ENCODE measurements at regions not wholly inside any gene's neighbourhood (a gene's known extent, or its start where the extent isn't known, plus 50 kb on each side); places are given as distances from the start of the nearest gene placed in this dataset.

DNA sequence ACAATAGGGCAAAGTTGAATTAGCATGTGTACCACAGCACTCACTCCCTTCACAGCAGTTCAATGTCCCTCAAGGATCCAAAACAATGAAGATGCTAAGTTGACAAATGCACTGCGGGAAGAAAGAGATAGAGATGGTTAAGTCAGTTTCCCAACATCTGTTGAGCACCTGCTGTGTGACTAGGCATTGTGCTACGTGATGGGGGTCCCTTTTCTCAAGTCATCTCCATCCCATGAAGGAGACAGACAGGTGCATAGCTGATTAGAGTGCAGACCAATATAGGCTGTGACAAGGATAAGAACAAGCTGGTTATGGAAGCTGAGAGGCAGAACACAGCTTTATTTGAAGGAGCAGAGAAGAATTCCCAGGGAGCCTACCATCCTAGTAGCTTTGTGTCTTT is 114.2 kb downstream of the HAPSTR1 start:
- peaks cover 15% of the 10 kb centered on the region for H3K27me3 Mint-ChIP-seq
- H3K4me1 Mint-ChIP-seq = no peaks in the 10 kb centered on the region
- no peaks in the 10 kb centered on the region for H3K36me3 Mint-ChIP-seq (ENCODE audit: low read depth)
- no peak overlapping the region for H3K4me3 Mint-ChIP-seq
- no peak for DNase-seq
- ATAC-seq = no peak
- H3K9me3 Mint-ChIP-seq = no peaks in the 10 kb centered on the region
- H3K27ac Mint-ChIP-seq = no peak overlapping the region

DNA sequence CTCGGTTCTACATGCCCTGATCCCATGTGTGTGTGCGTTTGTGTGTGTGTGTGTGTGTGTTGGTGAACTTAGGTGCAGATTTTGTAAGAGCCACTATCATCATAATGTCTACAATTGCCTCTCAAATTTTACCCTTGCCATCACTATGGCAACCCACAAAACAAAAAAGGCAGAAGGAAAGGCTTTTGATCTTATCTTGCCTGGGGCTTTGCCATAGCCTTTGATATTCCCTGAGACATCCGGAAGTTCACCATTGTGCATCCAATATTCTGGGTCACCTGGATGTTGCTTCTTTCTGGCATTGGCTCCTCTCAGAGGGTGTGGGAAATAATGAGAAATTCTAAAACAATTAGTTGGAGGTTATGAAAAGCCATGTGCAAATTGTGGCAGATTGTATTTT is 114.7 kb downstream of the HAPSTR1 start:
- peaks cover 15% of the 10 kb centered on the region for H3K27me3 Mint-ChIP-seq
- DNase-seq (no peak), ATAC-seq (no peak)
- no peak overlapping the region for H3K27ac Mint-ChIP-seq
- H3K4me1 Mint-ChIP-seq = no peaks in the 10 kb centered on the region
- H3K9me3 Mint-ChIP-seq = no peaks in the 10 kb centered on the region
- no peak overlapping the region for H3K4me3 Mint-ChIP-seq
- no peaks in the 10 kb centered on the region for H3K36me3 Mint-ChIP-seq (ENCODE audit: low read depth)

DNA sequence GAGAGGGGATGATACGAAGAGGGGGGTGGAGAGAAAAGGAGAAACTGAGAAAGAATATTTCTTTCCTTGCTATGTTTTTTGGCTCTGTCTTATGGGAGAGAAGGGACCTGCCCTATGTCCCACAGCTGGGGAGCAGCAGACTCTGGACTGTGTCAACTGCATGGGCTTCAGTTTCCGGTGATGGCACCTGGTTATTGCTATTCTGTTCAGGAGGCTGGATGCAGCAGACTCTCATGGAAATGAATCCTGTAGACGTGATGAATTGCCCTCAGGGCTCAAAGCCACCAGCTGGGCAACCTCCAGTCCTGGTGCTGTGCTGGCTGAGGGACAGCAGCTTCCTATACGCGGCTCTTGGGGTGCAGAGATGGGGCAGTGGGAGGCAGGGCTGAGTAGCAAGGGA is 121.2 kb downstream of the HAPSTR1 start:
- ATAC-seq (no peak), DNase-seq (no peak)
- H3K4me3 Mint-ChIP-seq = no peak overlapping the region
- no peaks in the 10 kb centered on the region for H3K4me1 Mint-ChIP-seq
- no peaks in the 10 kb centered on the region for H3K9me3 Mint-ChIP-seq
- H3K27ac Mint-ChIP-seq = no peak overlapping the region
- H3K27me3 Mint-ChIP-seq = peaks cover 5% of the 10 kb centered on the region
- H3K36me3 Mint-ChIP-seq (ENCODE audit: low read depth) = no peaks in the 10 kb centered on the region

DNA sequence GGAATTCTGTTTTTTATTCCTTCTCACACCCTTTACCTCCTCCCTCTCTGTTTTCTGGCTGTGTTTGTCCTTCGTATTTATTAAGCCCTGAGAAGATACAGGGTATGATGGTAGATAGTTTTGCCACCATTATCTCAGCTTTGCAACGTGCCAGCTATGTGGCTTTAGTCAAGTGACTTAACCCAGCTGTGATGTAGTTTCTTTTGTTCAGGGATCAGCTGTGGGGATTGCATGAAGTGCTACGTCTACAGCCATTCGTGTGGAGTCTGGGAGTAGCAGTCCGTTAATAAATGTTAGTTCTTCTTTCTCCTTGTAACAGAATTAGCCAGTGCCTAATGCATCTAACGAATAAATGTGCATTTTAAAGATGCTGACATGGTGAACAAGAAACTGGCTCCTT is 128.4 kb downstream of the HAPSTR1 start:
- Mint-ChIP-seq H3K4me3 (no peak overlapping the region), H3K27ac (no peak overlapping the region), H3K27me3 (no peaks in the 10 kb centered on the region), H3K4me1 (no peaks in the 10 kb centered on the region), H3K9me3 (no peaks in the 10 kb centered on the region), H3K36me3 (ENCODE audit: low read depth) (no peaks in the 10 kb centered on the region)
- DNase-seq (no peak), ATAC-seq (no peak)

DNA sequence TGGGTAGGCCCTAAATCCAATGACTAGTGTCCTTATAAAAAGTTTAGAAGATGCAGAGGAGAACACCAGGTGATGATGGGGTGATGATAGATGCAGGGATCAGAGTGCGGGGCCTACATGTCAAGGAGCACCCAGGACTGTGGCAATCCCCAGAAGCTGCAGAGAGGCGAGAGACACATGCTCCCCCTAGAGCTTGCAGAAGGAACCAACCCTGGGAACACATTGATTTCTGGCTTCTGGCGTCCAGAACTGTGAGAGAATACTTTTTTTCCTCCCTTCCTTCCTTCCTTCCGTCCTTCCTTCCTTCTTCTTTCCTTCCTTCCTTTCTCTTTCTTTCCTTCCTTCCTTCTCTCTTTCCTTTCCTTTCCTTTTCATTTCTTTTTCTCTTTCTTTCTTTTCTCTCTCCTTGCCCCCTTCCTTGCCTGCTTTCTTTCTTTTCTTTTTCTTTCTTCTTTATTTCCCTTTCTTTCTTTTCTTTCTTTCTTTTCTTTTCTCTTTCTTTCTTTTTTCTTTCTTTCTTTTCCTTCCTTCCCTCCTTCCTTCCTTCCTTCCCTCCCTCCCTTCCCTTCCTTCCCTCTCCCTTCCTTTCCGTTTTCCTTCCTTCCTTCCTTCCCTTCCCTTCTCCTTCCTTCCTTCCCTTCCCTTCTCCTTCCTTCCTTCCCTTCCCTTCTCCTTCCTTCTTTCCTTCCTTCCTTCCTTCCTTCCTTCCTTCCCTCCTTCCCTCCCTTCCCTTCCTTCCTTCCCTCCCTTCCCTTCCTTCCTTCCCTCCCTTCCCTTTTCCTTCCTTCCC is 134.3 kb downstream of the HAPSTR1 start:
- Mint-ChIP-seq H3K27me3 (no peaks in the 10 kb centered on the region), H3K4me3 (no peak overlapping the region), H3K9me3 (no peaks in the 10 kb centered on the region), H3K36me3 (ENCODE audit: low read depth) (no peaks in the 10 kb centered on the region), H3K27ac (no peak overlapping the region), H3K4me1 (no peaks in the 10 kb centered on the region)
- DNase-seq (no peak), ATAC-seq (no peak)

DNA sequence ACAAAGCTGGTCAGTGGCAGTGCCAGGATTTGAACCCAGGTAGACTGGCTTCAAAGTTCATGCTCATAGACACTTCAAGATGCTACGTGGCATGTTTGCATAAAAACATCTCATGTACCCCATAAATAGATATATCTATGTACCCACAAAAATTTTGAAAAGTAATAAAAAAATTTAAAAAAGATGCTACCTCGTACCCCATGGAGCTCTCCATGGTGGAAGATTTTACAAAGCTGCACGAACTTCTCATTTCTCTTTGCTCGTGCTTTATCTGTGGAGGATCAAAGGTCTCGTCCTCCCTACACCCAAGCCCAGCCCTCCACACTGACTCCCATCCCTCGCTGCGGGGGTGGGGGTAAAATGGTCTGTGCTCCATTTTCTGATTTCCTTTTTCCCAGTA is 135.5 kb downstream of the HAPSTR1 start:
- ATAC-seq = no peak
- DNase-seq = no peak
- Mint-ChIP-seq H3K4me1 (no peaks in the 10 kb centered on the region), H3K4me3 (no peak overlapping the region), H3K36me3 (ENCODE audit: low read depth) (no peaks in the 10 kb centered on the region), H3K27ac (no peak overlapping the region), H3K27me3 (no peaks in the 10 kb centered on the region), H3K9me3 (no peaks in the 10 kb centered on the region)

DNA sequence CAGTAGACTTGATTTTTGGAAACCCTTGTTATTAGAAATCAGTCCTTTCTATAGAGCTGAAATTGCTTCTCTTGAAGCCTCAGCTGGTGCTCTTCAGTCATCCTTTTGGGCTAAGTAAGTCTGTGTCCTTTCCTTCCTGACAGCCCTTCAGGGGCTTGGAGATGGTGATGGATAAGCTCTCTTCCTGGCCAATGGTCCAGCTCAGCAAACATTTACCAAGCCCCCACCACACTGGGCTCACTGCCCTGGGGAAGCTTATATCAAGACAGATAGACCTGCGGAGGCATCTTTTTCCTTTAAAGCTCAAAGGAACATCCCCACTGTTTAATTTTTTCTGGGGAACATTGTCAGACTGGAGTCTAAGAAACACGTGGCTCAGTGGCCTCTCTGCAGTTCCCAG is 139.6 kb downstream of the HAPSTR1 start:
- no peaks in the 10 kb centered on the region for H3K9me3 Mint-ChIP-seq
- ATAC-seq (no peak), DNase-seq (no peak)
- peaks cover 2% of the 10 kb centered on the region for H3K27me3 Mint-ChIP-seq
- no peaks in the 10 kb centered on the region for H3K36me3 Mint-ChIP-seq (ENCODE audit: low read depth)
- H3K4me3 Mint-ChIP-seq = no peak overlapping the region
- no peaks in the 10 kb centered on the region for H3K4me1 Mint-ChIP-seq
- no peak overlapping the region for H3K27ac Mint-ChIP-seq

DNA sequence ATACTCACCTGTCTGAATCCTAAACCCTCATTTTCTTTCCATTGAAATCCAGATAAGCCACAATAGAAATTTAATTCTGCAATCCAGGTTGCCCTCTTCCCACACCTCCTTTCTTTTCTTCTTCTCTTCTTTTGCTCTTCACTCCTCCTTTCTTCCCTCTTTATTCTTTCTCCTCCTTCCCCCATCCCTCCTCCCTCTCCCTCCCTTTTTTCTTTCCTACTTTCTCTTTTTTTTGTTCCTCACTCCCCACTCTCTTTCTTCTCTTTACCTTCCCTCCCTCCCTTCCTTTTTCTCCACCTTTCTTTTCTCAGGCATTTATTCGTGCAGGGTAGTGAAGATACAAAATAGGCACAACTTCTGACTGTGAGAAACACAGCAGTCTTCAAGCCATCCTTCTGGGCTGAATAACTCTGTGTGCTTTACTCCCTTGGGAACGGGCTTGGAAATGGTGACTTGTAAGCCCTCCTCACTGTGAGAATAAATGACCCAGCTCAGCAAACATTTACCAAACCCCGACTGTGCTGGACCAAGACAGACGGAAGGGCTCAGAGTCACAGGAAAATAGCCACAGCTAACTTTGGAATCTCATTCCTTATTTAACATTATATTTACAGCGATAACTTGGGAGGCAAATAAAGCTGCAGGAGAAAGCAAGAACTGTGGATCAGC is 140.8 kb downstream of the HAPSTR1 start:
- H3K27me3 Mint-ChIP-seq = peaks cover 2% of the 10 kb centered on the region
- ATAC-seq (no peak), DNase-seq (no peak)
- no peaks in the 10 kb centered on the region for H3K36me3 Mint-ChIP-seq (ENCODE audit: low read depth)
- H3K4me3 Mint-ChIP-seq = no peak overlapping the region
- no peaks in the 10 kb centered on the region for H3K9me3 Mint-ChIP-seq
- no peak overlapping the region for H3K27ac Mint-ChIP-seq
- H3K4me1 Mint-ChIP-seq = no peaks in the 10 kb centered on the region

DNA sequence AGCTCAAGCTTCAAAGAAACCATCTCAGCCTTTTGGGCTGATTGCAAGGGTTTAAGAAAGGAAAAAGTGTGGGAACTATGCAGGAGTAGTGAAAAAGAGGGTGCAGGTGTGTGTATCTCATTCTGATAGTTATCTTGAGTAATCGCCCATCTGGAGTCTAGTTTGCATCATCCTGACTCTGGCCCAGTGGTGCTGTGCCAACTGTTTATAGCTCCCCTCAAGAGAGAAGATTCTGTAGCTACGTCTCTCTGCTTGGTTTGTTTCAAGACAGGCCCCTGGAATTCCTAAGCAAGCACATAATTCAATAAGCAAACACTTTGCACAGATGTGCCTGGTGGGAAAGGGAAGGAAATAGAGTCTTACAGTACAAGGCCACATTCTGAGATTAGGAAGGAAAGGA is 144.4 kb downstream of the HAPSTR1 start:
- no peak overlapping the region for H3K27ac Mint-ChIP-seq
- ATAC-seq = no peak
- H3K27me3 Mint-ChIP-seq = peaks cover 2% of the 10 kb centered on the region
- no peak for DNase-seq
- H3K4me3 Mint-ChIP-seq = no peak overlapping the region
- H3K9me3 Mint-ChIP-seq = peaks cover 4% of the 10 kb centered on the region
- H3K4me1 Mint-ChIP-seq = no peaks in the 10 kb centered on the region
- no peaks in the 10 kb centered on the region for H3K36me3 Mint-ChIP-seq (ENCODE audit: low read depth)

DNA sequence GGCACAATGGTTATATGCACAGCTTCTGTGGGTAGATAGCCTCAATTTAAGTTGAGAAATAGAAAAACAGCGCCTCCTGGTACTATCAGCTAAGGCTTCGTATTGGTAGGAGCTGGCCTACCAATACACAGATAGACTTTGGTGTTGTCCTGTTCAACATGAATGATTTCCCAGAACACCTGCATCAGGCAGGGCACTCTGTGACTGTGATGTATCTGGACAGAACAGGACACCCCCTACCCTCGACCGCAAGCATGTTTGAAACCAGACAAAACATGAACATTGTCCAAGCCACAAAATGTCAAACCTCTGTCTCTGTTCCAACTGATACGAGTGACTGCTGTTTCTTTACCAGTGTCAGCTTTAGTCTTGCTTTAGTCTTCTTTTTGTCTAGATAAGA is 144.9 kb downstream of the HAPSTR1 start:
- Mint-ChIP-seq H3K4me3 (no peak overlapping the region), H3K36me3 (ENCODE audit: low read depth) (no peaks in the 10 kb centered on the region), H3K27ac (no peak overlapping the region), H3K9me3 (peaks cover 4% of the 10 kb centered on the region), H3K4me1 (no peaks in the 10 kb centered on the region), H3K27me3 (peaks cover 2% of the 10 kb centered on the region)
- ATAC-seq = no peak
- no peak for DNase-seq

DNA sequence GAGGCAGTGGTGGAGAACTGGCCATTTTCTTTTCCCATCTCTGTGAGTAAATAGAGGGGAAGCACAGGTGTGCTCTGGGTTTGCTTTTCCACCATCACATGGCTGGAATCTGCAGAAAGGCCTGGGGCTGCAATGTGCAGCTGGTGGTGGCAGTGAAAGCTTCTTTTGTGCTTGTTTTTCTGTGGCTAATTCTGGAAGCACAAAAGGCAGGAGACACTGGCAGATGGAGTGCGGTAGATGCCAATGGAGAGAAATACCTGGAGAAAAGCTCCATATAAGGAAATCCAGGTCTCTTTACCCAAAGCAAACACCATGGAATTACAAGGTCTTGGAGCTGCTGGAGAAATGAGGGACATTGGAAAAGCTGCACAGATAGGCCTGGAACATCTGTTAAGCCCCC is 146.9 kb downstream of the HAPSTR1 start:
- ATAC-seq = no peak
- Mint-ChIP-seq H3K4me3 (no peak overlapping the region), H3K27me3 (no peaks in the 10 kb centered on the region), H3K4me1 (no peaks in the 10 kb centered on the region), H3K27ac (no peak overlapping the region), H3K9me3 (peaks cover 4% of the 10 kb centered on the region), H3K36me3 (ENCODE audit: low read depth) (no peaks in the 10 kb centered on the region)
- no peak for DNase-seq

DNA sequence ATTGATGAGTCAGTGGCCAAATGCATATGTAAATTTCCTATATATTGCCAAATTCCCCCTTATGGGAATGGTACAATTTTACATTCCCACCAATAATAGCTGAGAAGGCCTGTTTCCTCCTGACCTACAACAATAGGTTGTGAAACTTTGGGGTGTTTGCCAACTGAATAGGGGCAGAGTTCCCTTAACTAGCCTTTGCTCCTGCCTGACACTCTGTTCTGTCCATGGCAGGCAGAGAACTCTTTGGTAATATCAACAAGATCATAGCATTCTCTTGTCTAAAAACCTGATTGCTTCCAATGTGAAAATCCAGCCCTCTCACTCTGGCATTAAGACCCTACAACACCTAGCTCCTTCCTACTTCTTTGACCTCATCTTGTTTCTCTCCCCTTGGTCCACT is 149.7 kb downstream of the HAPSTR1 start:
- no peak for ATAC-seq
- Mint-ChIP-seq H3K27me3 (no peaks in the 10 kb centered on the region), H3K4me3 (no peak overlapping the region), H3K9me3 (peaks cover 4% of the 10 kb centered on the region), H3K36me3 (ENCODE audit: low read depth) (no peaks in the 10 kb centered on the region), H3K27ac (no peak overlapping the region), H3K4me1 (no peaks in the 10 kb centered on the region)
- DNase-seq = no peak

DNA sequence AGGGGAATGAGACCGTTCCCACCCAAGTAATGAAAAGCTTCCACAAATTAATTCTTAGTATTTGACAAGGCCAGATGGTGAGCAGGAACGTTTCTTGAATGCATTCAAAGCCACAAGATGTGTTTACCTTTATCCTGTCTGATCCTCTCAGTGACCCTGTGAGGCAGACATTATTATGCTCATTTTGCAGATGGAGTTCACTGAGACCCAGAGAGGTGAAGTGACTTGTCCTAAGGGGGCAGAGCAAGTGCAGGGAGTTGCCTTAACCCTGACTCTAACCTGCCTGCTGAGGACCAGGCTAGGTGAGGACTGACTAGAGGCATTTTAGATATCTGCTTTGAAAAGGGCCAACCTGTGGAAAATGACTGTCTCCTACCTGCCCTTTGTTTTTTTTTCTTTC is 156.7 kb downstream of the HAPSTR1 start:
- DNase-seq = no peak
- Mint-ChIP-seq H3K9me3 (no peaks in the 10 kb centered on the region), H3K4me1 (no peaks in the 10 kb centered on the region), H3K27ac (no peak overlapping the region), H3K4me3 (no peak overlapping the region), H3K27me3 (peaks cover 4% of the 10 kb centered on the region), H3K36me3 (ENCODE audit: low read depth) (no peaks in the 10 kb centered on the region)
- no peak for ATAC-seq

DNA sequence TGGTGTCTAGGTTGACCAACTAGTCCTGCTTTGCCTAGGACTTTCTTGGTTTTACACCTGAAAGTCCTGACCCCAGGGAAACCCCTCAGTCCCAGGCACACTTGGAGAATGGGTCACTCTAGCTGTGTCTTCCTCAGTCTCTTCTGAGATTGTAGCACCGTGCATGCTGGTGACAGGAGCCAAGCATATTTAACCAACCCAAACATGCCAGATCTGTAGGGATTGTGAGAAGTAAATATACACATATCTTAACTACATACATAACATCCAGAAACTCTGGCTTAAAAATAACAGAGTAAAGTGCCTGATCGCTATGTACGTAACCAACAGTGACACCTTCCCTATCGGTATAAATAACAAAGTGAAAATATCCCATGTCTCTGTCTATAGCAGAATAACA is 158.1 kb downstream of the HAPSTR1 start:
- no peak for ATAC-seq
- no peak for DNase-seq
- peaks cover 9% of the 10 kb centered on the region for H3K27me3 Mint-ChIP-seq
- H3K36me3 Mint-ChIP-seq (ENCODE audit: low read depth) = no peaks in the 10 kb centered on the region
- H3K4me3 Mint-ChIP-seq = no peak overlapping the region
- no peaks in the 10 kb centered on the region for H3K9me3 Mint-ChIP-seq
- no peaks in the 10 kb centered on the region for H3K4me1 Mint-ChIP-seq
- H3K27ac Mint-ChIP-seq = no peak overlapping the region

DNA sequence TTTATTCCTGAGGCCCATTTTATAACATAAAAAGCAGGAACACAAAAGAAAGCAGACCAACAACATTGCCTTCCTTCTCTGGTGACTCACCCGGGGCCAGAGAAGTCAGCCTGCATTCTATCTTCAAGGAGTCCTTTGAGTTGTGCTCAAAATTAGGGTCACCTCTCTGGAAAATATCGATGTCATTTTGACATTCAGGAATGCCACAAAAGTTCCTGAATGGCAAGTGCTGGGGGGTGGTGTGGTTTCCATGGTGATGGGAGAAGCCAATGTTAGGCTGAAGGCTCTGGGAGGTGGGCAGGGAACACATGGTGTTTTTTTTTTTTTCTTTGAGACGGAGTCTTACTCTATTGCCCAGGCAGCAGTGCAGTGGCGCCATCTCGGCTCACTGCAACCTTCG is 159.6 kb downstream of the HAPSTR1 start:
- H3K4me3 Mint-ChIP-seq = no peak overlapping the region
- no peaks in the 10 kb centered on the region for H3K36me3 Mint-ChIP-seq (ENCODE audit: low read depth)
- DNase-seq = no peak
- no peaks in the 10 kb centered on the region for H3K4me1 Mint-ChIP-seq
- H3K27me3 Mint-ChIP-seq = peaks cover 10% of the 10 kb centered on the region
- no peak for ATAC-seq
- H3K9me3 Mint-ChIP-seq = no peaks in the 10 kb centered on the region
- no peak overlapping the region for H3K27ac Mint-ChIP-seq
